ENCODE measurements at regions not wholly inside any gene's neighbourhood (a gene's known extent, or its start where the extent isn't known, plus 50 kb on each side); places are given as distances from the start of the nearest gene placed in this dataset.

DNA sequence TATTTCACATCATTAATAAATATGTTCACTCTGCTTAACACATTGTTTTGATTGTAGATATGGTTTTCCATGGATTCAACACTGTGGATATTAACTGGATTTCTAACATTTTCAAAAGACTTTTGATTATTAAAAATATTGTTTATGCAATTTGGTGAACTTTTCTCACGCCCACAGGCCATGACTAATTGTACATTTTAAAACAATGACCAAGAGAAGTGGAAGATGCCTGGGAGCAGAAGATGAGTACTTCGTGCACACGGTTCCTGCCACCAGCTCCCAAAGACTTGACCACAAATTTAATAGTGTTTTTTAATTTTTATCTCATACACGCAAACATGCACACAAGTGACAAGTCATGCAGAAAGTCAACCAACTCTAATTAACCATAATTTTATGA is 451.0 kb upstream of the ADARB2 start:
- H3K4me3 ChIP-seq (ENCODE audit: insufficient read depth, low read length) = no peak overlapping the region
- H4K20me1 ChIP-seq (ENCODE audit: insufficient read depth, low read length) = no peaks in the 10 kb centered on the region
- no peaks in the 10 kb centered on the region for H3K27me3 ChIP-seq (ENCODE audit: insufficient read depth, low read length)
- no peak for DNase-seq (ENCODE audit: insufficient read length, low spot score, missing footprints)
- H3K4me2 ChIP-seq (ENCODE audit: insufficient read depth, low read length) = no peak overlapping the region
- H3K4me1 ChIP-seq (ENCODE audit: insufficient read depth, low read length) = no peaks in the 10 kb centered on the region
- TF ChIP-seq, protein P1, sequence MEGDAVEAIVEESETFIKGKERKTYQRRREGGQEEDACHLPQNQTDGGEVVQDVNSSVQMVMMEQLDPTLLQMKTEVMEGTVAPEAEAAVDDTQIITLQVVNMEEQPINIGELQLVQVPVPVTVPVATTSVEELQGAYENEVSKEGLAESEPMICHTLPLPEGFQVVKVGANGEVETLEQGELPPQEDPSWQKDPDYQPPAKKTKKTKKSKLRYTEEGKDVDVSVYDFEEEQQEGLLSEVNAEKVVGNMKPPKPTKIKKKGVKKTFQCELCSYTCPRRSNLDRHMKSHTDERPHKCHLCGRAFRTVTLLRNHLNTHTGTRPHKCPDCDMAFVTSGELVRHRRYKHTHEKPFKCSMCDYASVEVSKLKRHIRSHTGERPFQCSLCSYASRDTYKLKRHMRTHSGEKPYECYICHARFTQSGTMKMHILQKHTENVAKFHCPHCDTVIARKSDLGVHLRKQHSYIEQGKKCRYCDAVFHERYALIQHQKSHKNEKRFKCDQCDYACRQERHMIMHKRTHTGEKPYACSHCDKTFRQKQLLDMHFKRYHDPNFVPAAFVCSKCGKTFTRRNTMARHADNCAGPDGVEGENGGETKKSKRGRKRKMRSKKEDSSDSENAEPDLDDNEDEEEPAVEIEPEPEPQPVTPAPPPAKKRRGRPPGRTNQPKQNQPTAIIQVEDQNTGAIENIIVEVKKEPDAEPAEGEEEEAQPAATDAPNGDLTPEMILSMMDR (IDR thresholded peaks at IDR 0.05; ENCODE audit: extremely low read depth, low read depth, low read length) = no peak
- no peak overlapping the region for H3K27ac ChIP-seq (ENCODE audit: low read depth, low read length)
- H3K9me3 ChIP-seq (ENCODE audit: low read depth, low read length) = peaks cover 4% of the 10 kb centered on the region
- no peaks in the 10 kb centered on the region for H3K79me2 ChIP-seq (ENCODE audit: insufficient read depth, low read length)
- H2AFZ ChIP-seq (ENCODE audit: low read length) = no peak overlapping the region
- no peaks in the 10 kb centered on the region for H3K36me3 ChIP-seq (ENCODE audit: insufficient read depth, low read length)

DNA sequence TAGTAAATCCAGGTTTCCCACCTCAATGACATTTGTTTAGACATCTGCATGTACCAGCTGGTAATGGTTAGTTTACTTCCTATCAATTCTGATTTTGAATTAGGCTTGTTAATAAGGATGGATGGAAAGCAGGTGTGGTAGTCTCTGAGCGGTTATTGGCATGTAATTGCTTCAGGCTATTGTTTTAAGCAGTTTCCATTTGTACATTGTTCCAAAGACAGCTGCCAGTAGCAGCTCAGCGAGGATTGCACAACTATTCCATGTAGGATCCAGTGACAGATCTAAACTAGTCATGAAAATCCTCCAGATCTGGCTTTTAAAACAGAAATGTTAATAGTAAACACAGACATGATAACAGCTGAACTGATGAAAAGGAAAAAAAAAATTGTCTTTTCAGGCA is 436.0 kb upstream of the ADARB2 start:
- H3K27ac ChIP-seq (ENCODE audit: low read depth, low read length) = no peak overlapping the region
- H3K4me3 ChIP-seq (ENCODE audit: insufficient read depth, low read length) = no peak overlapping the region
- no peaks in the 10 kb centered on the region for H3K9me3 ChIP-seq (ENCODE audit: low read depth, low read length)
- H4K20me1 ChIP-seq (ENCODE audit: insufficient read depth, low read length) = no peaks in the 10 kb centered on the region
- no peak overlapping the region for H3K4me2 ChIP-seq (ENCODE audit: insufficient read depth, low read length)
- H3K79me2 ChIP-seq (ENCODE audit: insufficient read depth, low read length) = no peaks in the 10 kb centered on the region
- no peaks in the 10 kb centered on the region for H3K4me1 ChIP-seq (ENCODE audit: insufficient read depth, low read length)
- H3K36me3 ChIP-seq (ENCODE audit: insufficient read depth, low read length) = no peaks in the 10 kb centered on the region
- DNase-seq (ENCODE audit: insufficient read length, low spot score, missing footprints) = no peak
- no peaks in the 10 kb centered on the region for H3K27me3 ChIP-seq (ENCODE audit: insufficient read depth, low read length)
- TF ChIP-seq, protein P1 (IDR thresholded peaks at IDR 0.05; ENCODE audit: extremely low read depth, low read depth, low read length) = no peak
- no peak overlapping the region for H2AFZ ChIP-seq (ENCODE audit: low read length)

DNA sequence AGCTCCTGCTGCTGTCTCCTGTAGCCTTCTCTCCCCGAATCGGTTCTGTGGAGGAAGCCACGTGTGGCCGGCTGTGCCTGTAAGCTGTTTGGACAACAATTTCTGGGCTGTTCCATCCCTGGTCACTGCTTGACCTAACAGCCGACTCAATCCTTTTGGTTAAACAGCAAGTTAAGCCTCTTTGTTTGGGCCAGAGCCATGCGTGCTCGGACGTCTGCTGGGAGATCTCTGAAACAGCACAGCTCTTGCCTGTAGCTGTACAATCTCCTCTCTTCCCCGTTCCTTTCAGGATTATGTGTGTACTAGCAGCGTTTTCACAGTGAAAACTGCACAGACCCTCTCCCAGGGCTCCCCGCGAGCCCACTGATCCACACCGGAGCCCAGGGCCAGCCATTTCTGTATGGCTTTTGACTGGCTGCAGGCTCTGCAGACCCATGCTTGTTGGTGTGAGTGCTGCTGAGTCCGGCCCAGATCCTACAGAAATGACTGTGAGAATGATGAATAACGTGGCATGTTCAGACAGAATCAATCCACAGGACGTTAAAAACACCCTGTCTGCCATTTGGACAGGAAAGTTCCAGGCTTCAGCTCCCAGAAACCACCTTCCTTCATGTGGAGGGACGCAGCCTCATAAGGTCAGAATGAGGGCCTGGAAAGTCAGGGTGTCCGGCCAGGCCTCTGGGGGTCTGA is 428.6 kb upstream of the ADARB2 start:
- H2AFZ ChIP-seq (ENCODE audit: low read length) = no peak overlapping the region
- no peaks in the 10 kb centered on the region for H4K20me1 ChIP-seq (ENCODE audit: insufficient read depth, low read length)
- H3K27me3 ChIP-seq (ENCODE audit: insufficient read depth, low read length) = no peaks in the 10 kb centered on the region
- DNase-seq (ENCODE audit: insufficient read length, low spot score, missing footprints) = no peak
- no peaks in the 10 kb centered on the region for H3K4me1 ChIP-seq (ENCODE audit: insufficient read depth, low read length)
- TF ChIP-seq, protein P1 (IDR thresholded peaks at IDR 0.05; ENCODE audit: extremely low read depth, low read depth, low read length) = no peak
- H3K79me2 ChIP-seq (ENCODE audit: insufficient read depth, low read length) = no peaks in the 10 kb centered on the region
- no peak overlapping the region for H3K4me2 ChIP-seq (ENCODE audit: insufficient read depth, low read length)
- no peaks in the 10 kb centered on the region for H3K36me3 ChIP-seq (ENCODE audit: insufficient read depth, low read length)
- H3K9me3 ChIP-seq (ENCODE audit: low read depth, low read length) = no peaks in the 10 kb centered on the region
- no peak overlapping the region for H3K4me3 ChIP-seq (ENCODE audit: insufficient read depth, low read length)
- H3K27ac ChIP-seq (ENCODE audit: low read depth, low read length) = no peak overlapping the region

DNA sequence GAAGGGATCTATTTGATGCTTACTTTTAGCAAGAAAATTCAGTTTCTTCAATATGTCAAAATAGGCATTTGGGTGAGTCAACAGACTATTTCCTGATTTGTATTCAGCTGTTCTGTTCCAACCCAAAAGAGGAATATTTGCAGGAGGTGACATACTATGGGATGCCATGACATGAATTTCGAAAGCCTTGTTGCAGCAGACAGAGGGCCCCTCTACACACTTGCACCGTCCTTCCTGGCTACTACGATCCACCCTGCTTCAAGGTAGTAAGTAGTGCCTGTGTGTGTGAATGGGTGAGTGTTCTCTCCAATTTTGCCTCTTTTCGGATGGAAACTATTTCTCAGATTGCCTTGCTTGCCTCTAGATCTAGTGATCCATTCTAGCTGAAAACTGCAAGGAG is 413.0 kb upstream of the ADARB2 start:
- Histone ChIP-seq H3K4me1 (ENCODE audit: insufficient read depth, low read length) (no peaks in the 10 kb centered on the region), H3K79me2 (ENCODE audit: insufficient read depth, low read length) (no peaks in the 10 kb centered on the region), H3K4me3 (ENCODE audit: insufficient read depth, low read length) (no peak overlapping the region), H3K27ac (ENCODE audit: low read depth, low read length) (no peak overlapping the region), H3K9me3 (ENCODE audit: low read depth, low read length) (no peaks in the 10 kb centered on the region), H3K4me2 (ENCODE audit: insufficient read depth, low read length) (no peak overlapping the region), H3K27me3 (ENCODE audit: insufficient read depth, low read length) (no peaks in the 10 kb centered on the region), H4K20me1 (ENCODE audit: insufficient read depth, low read length) (no peaks in the 10 kb centered on the region), H3K36me3 (ENCODE audit: insufficient read depth, low read length) (no peaks in the 10 kb centered on the region), H2AFZ (ENCODE audit: low read length) (no peak overlapping the region)
- no peak for DNase-seq (ENCODE audit: insufficient read length, low spot score, missing footprints)
- TF ChIP-seq, protein P1 (IDR thresholded peaks at IDR 0.05; ENCODE audit: extremely low read depth, low read depth, low read length) = no peak

All from osteoblast (primary cell).